Heart left ventricle (tissue), 13 donors: ENCODE measurements at regions not wholly inside any gene's neighbourhood (a gene's known extent, or its start where the extent isn't known, plus 50 kb on each side); places are given as distances from the start of the nearest gene placed in this dataset.

ENCODE experiments used
- POLR2A ChIP-seq, 2 donors: fragments of 450-650 bp; IDR thresholded peaks; one replicate each; pipeline ENCODE4 v1.6.1; 2017; ENCODE audit warnings: antibody characterized with exemption in 2 of 2, mild to moderate bottlenecking in 2 of 2, moderate library complexity in 2 of 2
- TF ChIP-seq, protein P1 (sequence below), 12 donors: fragments of 200-600 bp; sonication (generic) in 4 of 12; IDR thresholded peaks; one replicate each; pipeline versions ENCODE4 v1.5.0 to v1.8.0; 2018 to 2022; ENCODE audit warnings: antibody characterized with exemption in 12 of 12, mild to moderate bottlenecking in 5 of 12
- donor health status: ischemic (EF 13 %, LVEDD 7.1; RV severe dilation, severe dysfunction).
- donor health status: DM: no; HTN: yes; CAD: no.
- donor health status: DM: no; HTN: no; CAD: no.
- donor health status: ischemic (EF 25% LVEDD 6.9; RV normal size, moderate dysfunction).
- donor health status: ischemic (EF 25% LVEDD 5.7; RV mildly dilated, moderate dysfunction).
- donor health status: ischemic (EF 35%, LVEDD 5.7; RV mildly dilated, moderate dysfunction).
- donor health status: nonischemic (EF 11% LVEDD 7.7; RV severe dilation, severe dysfunction).
- donor health status: DM: yes; HTN: yes; CAD: no.
- donor health status: PGD.
- donor health status: ischemic (EF 29% LVEDD 5.4; RV normal size, mild dysfunction).
- donor health status: nonischemic (EF 23%, LVEDD 6.1; RV moderate dilation, normal function).

DNA sequence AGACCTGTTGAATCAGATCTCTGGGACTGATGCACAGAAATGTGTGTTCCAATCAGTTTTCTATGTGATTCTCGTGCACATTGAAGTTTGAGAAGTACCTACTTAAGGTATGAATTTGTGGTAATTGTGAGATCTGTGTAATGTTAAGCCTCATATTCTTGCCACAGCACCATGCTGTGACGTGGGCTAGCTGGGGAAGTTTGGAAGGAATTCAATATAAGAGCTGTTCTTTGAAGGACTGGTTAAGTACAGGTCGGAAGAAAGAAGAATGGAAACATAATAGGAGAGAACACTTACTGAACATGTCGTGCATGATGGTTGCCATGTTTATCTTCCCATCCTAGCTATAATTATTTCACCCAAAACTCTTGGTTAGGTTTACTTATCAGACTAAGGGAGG, 79.7 kb upstream of the CXXC4 start:
- TF ChIP-seq, protein P1, sequence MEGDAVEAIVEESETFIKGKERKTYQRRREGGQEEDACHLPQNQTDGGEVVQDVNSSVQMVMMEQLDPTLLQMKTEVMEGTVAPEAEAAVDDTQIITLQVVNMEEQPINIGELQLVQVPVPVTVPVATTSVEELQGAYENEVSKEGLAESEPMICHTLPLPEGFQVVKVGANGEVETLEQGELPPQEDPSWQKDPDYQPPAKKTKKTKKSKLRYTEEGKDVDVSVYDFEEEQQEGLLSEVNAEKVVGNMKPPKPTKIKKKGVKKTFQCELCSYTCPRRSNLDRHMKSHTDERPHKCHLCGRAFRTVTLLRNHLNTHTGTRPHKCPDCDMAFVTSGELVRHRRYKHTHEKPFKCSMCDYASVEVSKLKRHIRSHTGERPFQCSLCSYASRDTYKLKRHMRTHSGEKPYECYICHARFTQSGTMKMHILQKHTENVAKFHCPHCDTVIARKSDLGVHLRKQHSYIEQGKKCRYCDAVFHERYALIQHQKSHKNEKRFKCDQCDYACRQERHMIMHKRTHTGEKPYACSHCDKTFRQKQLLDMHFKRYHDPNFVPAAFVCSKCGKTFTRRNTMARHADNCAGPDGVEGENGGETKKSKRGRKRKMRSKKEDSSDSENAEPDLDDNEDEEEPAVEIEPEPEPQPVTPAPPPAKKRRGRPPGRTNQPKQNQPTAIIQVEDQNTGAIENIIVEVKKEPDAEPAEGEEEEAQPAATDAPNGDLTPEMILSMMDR (IDR thresholded peaks at IDR 0.05), result no peak
- no peak for TF ChIP-seq POLR2A (IDR thresholded peaks at IDR 0.05)
